IPS-15b (cell line): ENCODE measurements at regions not wholly inside any gene's neighbourhood (a gene's known extent, or its start where the extent isn't known, plus 50 kb on each side); places are given as distances from the start of the nearest gene placed in this dataset.

Experiments used
- H3K27me3 ChIP-seq: one replicate; pipeline ENCODE4 v1.6.1; 2013; ENCODE audit warnings: low read length; ENCODE audit not compliant: control insufficient read depth, insufficient read depth
- H3K36me3 ChIP-seq: one replicate; pipeline ENCODE4 v1.6.1; 2013; ENCODE audit warnings: low read length; ENCODE audit not compliant: control insufficient read depth, insufficient read depth
- H3K4me1 ChIP-seq: one replicate; pipeline ENCODE4 v1.6.1; 2013; ENCODE audit warnings: mild to moderate bottlenecking, low read length; ENCODE audit not compliant: control insufficient read depth, insufficient read depth
- H3K4me3 ChIP-seq: one replicate; pipeline ENCODE4 v1.5.1; 2013; ENCODE audit warnings: low read depth, low read length
- H3K9ac ChIP-seq: one replicate; pipeline ENCODE4 v1.6.1; 2013; ENCODE audit warnings: low read depth, mild to moderate bottlenecking, low read length
- H3K9me3 ChIP-seq: one replicate; pipeline ENCODE4 v1.6.1; 2013; ENCODE audit warnings: mild to moderate bottlenecking, low read length; ENCODE audit not compliant: control insufficient read depth, insufficient read depth

DNA sequence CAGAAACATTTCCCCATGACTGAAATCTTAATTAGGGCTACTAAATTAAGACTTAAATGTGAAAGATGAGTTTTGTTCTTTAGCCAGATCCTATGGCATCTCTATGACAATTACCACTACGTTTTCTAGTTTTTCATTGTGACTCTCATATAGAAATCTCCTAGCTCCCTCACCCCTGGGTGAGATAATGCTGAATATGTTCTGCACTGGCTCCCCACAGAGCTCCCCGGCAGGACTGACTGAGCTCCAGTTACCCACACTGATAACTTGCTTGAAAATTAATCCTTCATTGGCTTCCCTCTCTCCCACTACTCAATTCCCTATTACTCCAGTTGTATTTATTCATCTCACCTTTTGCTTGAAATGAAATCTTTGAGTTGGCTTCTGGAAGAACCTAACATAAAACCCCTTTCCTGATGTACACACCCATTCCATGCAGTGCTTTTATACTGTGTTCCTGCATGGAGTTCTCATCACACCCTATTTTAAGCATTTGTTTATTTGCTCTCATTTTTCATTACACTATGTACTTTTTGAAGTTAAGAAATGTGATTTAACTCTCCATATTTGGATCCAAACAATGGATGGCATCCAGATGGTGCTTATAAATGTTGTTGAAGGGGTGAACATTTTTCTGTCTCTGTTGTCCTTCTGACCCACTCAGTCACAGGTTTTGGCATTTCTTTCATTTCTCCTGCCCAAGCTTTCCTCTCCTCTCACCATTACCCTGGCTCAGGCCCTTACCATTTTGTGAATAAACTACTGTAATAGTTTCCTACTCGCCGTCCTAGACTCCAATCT, 623.4 kb downstream of the SPRY1 start:
- no peaks in the 10 kb centered on the region for H3K4me1 ChIP-seq
- no peaks in the 10 kb centered on the region for H3K9me3 ChIP-seq
- H3K4me3 ChIP-seq: no peak overlapping the region
- no peaks in the 10 kb centered on the region for H3K36me3 ChIP-seq
- no peaks in the 10 kb centered on the region for H3K27me3 ChIP-seq
- H3K9ac ChIP-seq: no peak overlapping the region

DNA sequence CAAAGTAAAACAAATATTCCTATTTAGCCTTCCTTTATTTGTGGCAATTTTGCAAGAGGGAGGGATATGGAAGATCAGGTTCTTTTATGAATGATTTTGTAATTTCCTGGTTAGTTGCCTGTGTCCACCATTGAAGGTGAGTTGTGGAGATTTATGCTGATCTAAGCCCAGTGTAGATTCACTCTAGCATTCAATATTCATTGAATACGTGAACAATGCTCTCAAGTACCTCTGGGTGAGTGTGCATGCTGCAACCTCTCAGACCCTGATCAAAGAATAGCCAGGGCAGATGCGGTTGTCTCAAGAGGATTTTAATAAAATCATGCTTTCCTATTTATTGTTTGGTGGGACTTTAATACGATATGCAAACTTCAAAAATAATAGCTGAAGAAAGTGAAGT, 628.4 kb downstream of the SPRY1 start:
- Histone ChIP-seq H3K36me3 (no peaks in the 10 kb centered on the region), H3K4me3 (no peak overlapping the region), H3K9ac (no peak overlapping the region), H3K9me3 (no peaks in the 10 kb centered on the region), H3K27me3 (no peaks in the 10 kb centered on the region), H3K4me1 (no peaks in the 10 kb centered on the region)

DNA sequence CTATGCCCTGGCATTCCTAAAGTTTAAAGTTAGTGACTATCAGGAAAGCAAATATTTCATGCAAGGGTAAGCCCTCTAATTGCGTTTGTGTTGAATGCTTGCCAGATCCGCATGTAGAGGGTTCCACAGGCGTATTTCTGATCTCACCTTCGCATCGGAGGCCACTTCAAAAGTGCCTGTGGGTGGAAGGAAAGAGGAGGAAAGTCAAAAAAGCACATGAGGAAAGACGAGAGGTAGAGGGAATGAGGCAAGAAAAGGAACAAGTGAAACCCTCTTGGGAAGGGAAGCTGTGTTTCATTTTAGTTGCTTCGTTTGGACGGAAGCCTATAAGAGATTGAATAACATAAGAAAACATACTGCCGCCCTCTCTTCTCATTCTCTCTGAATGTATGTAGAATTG, 628.8 kb downstream of the SPRY1 start:
- H3K4me1 ChIP-seq: no peaks in the 10 kb centered on the region
- H3K9me3 ChIP-seq: no peaks in the 10 kb centered on the region
- no peak overlapping the region for H3K4me3 ChIP-seq
- no peaks in the 10 kb centered on the region for H3K36me3 ChIP-seq
- no peaks in the 10 kb centered on the region for H3K27me3 ChIP-seq
- H3K9ac ChIP-seq: no peak overlapping the region

DNA sequence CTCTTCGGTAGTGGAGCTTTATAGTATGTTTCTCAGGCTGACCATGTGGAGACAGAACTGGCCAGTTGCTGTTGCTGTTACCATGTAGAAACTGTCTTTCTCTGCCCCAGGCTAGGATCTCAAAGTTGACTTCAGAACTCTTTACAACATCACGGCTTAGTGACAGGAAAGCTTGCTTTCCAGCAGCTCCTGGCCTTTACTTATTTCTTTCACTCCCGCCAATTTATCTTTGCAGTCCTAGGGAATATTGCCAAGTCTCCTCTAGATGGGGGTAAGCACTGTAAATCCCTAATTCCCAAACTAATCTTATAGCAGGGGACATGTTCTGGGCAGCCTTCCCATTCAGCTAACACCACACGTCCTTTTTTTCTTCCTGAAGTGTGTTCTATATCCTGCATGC, 631.6 kb downstream of the SPRY1 start:
- Histone ChIP-seq H3K4me1 (no peaks in the 10 kb centered on the region), H3K9ac (no peak overlapping the region), H3K27me3 (no peaks in the 10 kb centered on the region), H3K4me3 (no peak overlapping the region), H3K36me3 (no peaks in the 10 kb centered on the region), H3K9me3 (no peaks in the 10 kb centered on the region)

DNA sequence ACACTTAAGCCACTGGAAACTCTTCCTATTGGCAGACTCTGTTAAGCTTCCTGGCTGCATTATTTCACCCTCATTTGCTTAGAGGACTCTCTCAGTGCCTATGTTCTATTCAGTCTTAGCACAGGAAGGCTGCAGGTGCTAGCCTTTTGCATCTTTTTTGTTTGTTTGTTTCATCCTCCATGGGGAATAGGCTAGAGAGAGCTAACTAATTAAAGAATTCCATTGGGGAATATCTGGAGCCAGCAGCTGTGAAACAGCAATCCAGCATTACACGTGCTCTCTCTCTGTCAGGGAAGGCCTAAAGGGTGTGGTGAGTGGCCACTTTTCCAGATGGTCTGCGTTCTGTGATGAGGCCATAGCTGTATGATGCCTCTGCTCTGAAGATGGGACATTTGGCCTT, 633.6 kb downstream of the SPRY1 start:
- Histone ChIP-seq H3K4me3 (no peak overlapping the region), H3K4me1 (no peaks in the 10 kb centered on the region), H3K9ac (no peak overlapping the region), H3K9me3 (no peaks in the 10 kb centered on the region), H3K36me3 (no peaks in the 10 kb centered on the region), H3K27me3 (no peaks in the 10 kb centered on the region)

DNA sequence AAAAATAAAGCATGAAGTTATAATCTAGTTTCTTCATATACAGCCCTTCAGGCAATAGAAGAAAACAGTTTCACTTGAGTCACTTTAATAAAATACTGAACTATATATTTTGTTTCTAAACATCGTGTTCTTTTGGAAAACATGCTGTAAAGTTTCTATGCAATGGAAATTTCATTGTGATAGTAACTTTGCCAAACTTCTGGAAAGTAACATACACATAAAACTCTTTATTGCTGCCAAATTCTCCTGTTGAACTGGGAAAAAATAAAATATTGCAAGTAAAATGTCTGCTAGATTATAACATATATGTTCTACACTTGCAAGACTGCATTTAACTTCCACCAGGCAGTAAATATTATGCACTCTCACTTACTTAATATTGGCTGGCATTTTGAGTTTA, 635.4 kb downstream of the SPRY1 start:
- Histone ChIP-seq H3K9me3 (no peaks in the 10 kb centered on the region), H3K9ac (no peak overlapping the region), H3K27me3 (no peaks in the 10 kb centered on the region), H3K4me3 (no peak overlapping the region), H3K36me3 (no peaks in the 10 kb centered on the region), H3K4me1 (no peaks in the 10 kb centered on the region)

DNA sequence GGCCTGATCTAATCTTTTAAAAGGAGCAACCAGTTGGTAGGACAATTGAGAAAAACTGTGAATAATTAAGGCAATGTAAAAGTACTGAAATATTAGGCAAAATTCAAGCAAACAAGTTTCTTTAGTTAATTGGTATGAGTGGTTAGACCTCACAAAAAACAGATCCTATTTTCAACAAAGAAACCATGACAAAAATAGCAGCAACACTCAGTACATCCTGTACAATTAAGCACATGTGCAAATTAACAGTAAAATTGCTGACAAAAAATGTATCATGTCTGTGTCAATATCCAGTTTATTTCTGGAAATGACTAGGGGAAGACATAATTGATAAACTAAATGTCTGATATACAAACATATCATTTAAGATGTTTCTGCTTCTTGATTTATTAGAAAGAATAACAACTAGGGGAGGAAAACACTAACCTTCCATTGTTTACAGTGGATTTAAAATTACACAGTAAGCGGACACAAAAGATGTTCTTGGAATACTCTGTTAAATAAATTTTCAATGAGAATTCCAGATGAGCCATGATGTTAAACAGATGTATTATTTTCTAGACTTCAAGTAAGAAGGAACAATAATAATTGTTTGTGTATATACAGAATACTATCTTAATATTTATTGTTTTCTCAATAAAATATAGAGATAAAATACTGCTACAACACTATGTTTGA, 638.9 kb downstream of the SPRY1 start:
- H3K4me3 ChIP-seq: no peak overlapping the region
- H3K9me3 ChIP-seq: no peaks in the 10 kb centered on the region
- no peaks in the 10 kb centered on the region for H3K36me3 ChIP-seq
- H3K27me3 ChIP-seq: no peaks in the 10 kb centered on the region
- H3K9ac ChIP-seq: no peak overlapping the region
- H3K4me1 ChIP-seq: no peaks in the 10 kb centered on the region

DNA sequence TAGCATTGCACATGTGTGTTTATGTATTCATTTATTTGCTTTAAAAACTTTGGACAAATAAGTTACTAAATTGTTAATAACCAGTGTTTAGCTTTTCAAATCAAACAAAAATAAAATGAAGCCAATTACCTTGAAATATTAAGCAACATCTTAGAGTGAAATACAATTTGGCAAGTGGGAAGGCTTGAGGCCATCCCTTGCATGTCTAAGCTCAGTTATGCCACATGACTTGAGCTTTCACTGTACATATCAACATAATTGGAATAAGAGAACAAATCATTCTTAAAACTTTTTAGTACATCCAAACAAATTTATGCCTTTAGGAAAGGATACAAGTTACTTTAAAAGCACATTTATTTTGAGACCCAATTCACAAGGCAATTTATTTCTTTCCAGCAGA, 640.6 kb downstream of the SPRY1 start:
- Histone ChIP-seq H3K9me3 (no peaks in the 10 kb centered on the region), H3K36me3 (no peaks in the 10 kb centered on the region), H3K4me3 (no peak overlapping the region), H3K9ac (no peak overlapping the region), H3K27me3 (no peaks in the 10 kb centered on the region), H3K4me1 (no peaks in the 10 kb centered on the region)

DNA sequence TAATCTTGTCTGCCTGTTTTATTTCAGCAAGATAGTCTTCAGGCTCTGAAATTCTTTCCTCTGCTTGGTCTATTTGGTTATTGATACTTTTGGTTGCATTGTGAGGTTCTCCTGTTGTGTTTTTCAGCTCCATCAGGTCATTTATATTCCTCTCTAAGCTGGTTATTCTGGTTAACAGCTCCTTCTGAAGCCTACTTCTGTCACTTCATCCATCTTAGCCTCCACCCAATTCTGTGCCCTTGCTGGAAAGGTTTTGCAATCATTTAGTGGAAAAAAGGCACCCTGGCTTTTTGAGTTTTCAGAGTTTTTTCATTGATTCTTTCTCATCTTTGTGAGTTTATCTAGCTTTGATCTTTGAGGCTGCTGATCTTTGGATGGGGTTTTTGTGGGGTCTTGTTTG, 647.7 kb downstream of the SPRY1 start:
- no peak overlapping the region for H3K9ac ChIP-seq
- no peaks in the 10 kb centered on the region for H3K36me3 ChIP-seq
- no peaks in the 10 kb centered on the region for H3K9me3 ChIP-seq
- no peaks in the 10 kb centered on the region for H3K4me1 ChIP-seq
- H3K4me3 ChIP-seq: no peak overlapping the region
- H3K27me3 ChIP-seq: no peaks in the 10 kb centered on the region

DNA sequence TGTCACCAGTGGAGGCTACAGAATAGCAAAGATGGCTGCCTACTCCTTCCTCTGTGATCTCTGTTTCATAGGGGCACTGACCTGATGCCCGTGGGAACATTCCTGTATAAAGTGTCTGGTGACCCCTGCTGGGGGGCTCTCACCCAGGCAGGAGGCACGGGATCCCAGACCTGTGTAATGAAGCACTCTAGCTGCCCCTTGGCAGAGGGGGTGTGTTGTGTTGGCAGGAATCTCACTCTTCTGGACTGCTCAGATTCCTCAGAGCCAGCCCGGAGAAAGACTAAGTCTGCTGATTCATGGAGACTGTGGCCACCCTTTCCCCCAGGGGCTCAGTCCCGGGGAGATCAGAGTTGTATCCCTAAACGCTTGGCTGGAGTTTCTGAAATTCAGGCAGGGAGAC, 648.3 kb downstream of the SPRY1 start:
- Histone ChIP-seq H3K36me3 (no peaks in the 10 kb centered on the region), H3K4me1 (no peaks in the 10 kb centered on the region), H3K9ac (no peak overlapping the region), H3K27me3 (no peaks in the 10 kb centered on the region), H3K4me3 (no peak overlapping the region), H3K9me3 (no peaks in the 10 kb centered on the region)

DNA sequence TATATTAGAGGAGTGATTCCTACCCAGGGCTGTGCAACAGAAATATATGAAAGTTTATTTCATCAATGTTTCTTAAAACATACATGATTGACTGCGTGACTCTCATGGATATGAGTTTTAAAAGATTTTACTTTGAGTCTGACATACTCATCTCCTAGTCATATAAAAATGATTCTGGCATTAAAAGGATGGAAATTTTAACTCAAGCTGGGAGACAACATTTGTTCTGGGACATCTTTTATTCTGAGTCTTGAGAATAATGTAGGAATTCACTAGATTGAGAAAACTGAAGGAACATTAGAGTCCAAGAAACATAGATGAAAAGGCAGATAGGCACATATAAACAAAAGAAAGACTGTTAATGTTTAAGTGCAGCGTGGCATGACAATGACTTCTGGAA, 649.6 kb downstream of the SPRY1 start:
- Histone ChIP-seq H3K4me1 (no peaks in the 10 kb centered on the region), H3K9ac (no peak overlapping the region), H3K27me3 (no peaks in the 10 kb centered on the region), H3K4me3 (no peak overlapping the region), H3K36me3 (no peaks in the 10 kb centered on the region), H3K9me3 (no peaks in the 10 kb centered on the region)

DNA sequence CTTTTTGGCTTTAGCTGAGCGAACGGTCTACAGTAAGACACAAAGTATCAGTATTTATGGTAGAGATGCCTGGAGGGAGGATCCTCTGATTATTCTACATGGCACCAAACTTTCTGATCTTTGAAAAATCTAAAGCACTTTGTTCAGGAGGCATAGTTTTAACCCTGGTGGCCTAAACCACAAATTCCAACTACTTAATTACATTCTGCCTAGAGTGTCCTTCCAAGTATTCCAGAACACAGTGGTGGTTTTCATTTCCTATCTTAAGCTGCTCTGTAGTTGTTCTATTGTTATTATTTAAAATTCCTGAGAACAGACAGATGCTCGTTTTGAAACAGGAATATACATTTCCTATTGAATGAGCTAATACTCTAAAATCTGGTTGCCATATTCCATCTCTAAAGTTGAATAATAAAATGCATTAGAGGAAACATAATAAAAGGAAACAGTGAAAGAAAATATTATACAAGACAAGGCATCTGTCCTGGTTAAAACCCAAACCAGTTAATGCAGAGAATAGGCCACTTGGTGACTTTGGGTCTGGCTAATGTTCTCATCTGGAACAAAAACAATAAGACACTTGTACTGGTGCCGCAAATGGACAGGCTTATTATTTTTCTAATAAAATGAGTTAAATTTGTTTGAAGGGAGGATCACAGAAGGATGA, 657.4 kb downstream of the SPRY1 start:
- Histone ChIP-seq H3K9me3 (no peaks in the 10 kb centered on the region), H3K4me1 (peaks cover 3% of the 10 kb centered on the region), H3K9ac (no peak overlapping the region), H3K36me3 (no peaks in the 10 kb centered on the region), H3K4me3 (no peak overlapping the region), H3K27me3 (no peaks in the 10 kb centered on the region)
